ENCODE measurements at regions not wholly inside any gene's neighbourhood (a gene's known extent, or its start where the extent isn't known, plus 50 kb on each side); places are given as distances from the start of the nearest gene placed in this dataset.

DNA sequence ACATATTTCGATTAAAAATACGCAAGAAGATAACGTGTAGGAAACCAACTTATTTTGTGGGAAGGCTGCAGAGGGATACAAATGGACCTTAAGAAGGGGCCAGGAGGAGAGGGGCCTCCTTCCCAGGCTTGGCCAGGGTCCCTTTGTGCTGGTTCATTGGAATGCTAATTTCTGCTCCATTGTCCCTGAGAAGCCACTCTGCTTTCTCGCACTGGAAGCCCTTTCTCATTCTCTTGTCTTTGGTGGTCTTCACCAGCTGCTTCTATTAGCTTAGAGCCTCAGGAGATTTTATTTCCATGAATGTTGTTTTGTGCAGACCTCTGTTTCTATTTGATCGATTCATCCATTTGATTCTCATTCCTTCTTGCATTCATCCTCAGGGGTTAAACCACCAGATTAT lies 325.4 kb downstream of the TMEM38B start:
- DNase-seq (ENCODE audit: low spot score), result no peak
- CTCF ChIA-PET (ENCODE audit: unreplicated experiment), result no interaction called here
- TF ChIP-seq EZH2phosphoT487 (IDR thresholded peaks at IDR 0.05; ENCODE audit: borderline replicate concordance, low read depth, low read length), result no peak
- TF ChIP-seq, protein P1, sequence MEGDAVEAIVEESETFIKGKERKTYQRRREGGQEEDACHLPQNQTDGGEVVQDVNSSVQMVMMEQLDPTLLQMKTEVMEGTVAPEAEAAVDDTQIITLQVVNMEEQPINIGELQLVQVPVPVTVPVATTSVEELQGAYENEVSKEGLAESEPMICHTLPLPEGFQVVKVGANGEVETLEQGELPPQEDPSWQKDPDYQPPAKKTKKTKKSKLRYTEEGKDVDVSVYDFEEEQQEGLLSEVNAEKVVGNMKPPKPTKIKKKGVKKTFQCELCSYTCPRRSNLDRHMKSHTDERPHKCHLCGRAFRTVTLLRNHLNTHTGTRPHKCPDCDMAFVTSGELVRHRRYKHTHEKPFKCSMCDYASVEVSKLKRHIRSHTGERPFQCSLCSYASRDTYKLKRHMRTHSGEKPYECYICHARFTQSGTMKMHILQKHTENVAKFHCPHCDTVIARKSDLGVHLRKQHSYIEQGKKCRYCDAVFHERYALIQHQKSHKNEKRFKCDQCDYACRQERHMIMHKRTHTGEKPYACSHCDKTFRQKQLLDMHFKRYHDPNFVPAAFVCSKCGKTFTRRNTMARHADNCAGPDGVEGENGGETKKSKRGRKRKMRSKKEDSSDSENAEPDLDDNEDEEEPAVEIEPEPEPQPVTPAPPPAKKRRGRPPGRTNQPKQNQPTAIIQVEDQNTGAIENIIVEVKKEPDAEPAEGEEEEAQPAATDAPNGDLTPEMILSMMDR (conservative IDR thresholded peaks at IDR 0.05; ENCODE audit: low read length), result no peak
- Histone ChIP-seq H3K9me2 (ENCODE audit: insufficient read depth, low read length) (no peaks in the 10 kb centered on the region), H3K9me3 (ENCODE audit: low read length) (no peaks in the 10 kb centered on the region), H3K79me2 (ENCODE audit: insufficient read depth, low read depth, low read length) (no peaks in the 10 kb centered on the region), H2AFZ (ENCODE audit: low read length) (no peak overlapping the region), H3K36me3 (ENCODE audit: insufficient read depth, low read length) (no peaks in the 10 kb centered on the region), H3K4me2 (ENCODE audit: low read length) (no peak overlapping the region), H3K4me1 (ENCODE audit: insufficient read depth, low read length, poor library complexity, severe bottlenecking) (no peaks in the 10 kb centered on the region), H3K27ac (ENCODE audit: low read depth, low read length, poor library complexity, severe bottlenecking) (no peak overlapping the region), H3K4me3 (ENCODE audit: low read depth, low read length, poor library complexity, severe bottlenecking) (no peak overlapping the region), H4K20me1 (ENCODE audit: insufficient read depth, low read length) (no peaks in the 10 kb centered on the region)
- intact Hi-C loops (cut with micrococcal nuclease; ENCODE audit: unreplicated experiment), result no loop called here
- POLR2A ChIA-PET, result no interaction called here
- BruUV-seq (replicated peaks), result no TSS peak

DNA sequence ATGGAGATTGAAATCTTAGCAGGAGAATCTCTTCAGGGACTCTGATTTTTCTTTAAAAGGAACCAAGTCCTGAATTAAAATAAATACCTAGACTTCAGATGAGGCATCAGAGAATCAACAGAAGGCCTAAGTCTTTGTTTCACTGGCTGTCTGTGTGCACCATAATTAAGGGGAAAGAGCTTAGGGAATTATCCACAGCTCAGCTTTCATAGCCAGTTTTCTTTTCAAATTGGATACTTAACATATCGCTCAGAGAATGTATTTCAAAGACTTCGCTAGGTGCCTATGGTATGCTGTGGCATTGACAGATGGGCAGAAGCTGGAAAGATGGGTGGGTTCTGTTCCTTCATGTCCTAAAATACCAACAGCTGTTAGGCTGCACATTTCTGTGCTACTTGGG lies 325.8 kb downstream of the TMEM38B start:
- Histone ChIP-seq H3K4me1 (ENCODE audit: insufficient read depth, low read length, poor library complexity, severe bottlenecking) (no peaks in the 10 kb centered on the region), H3K79me2 (ENCODE audit: insufficient read depth, low read depth, low read length) (no peaks in the 10 kb centered on the region), H3K9me3 (ENCODE audit: low read length) (no peaks in the 10 kb centered on the region), H2AFZ (ENCODE audit: low read length) (no peak overlapping the region), H3K36me3 (ENCODE audit: insufficient read depth, low read length) (no peaks in the 10 kb centered on the region), H3K4me3 (ENCODE audit: low read depth, low read length, poor library complexity, severe bottlenecking) (no peak overlapping the region), H3K4me2 (ENCODE audit: low read length) (no peak overlapping the region), H4K20me1 (ENCODE audit: insufficient read depth, low read length) (no peaks in the 10 kb centered on the region), H3K9me2 (ENCODE audit: insufficient read depth, low read length) (no peaks in the 10 kb centered on the region), H3K27ac (ENCODE audit: low read depth, low read length, poor library complexity, severe bottlenecking) (no peak overlapping the region)
- BruUV-seq (replicated peaks), result no TSS peak
- DNase-seq (ENCODE audit: low spot score), result no peak
- intact Hi-C loops (cut with micrococcal nuclease; ENCODE audit: unreplicated experiment), result no loop called here
- CTCF ChIA-PET (ENCODE audit: unreplicated experiment), result no interaction called here
- POLR2A ChIA-PET, result no interaction called here
- TF ChIP-seq, protein P1 (conservative IDR thresholded peaks at IDR 0.05; ENCODE audit: low read length), result no peak
- TF ChIP-seq EZH2phosphoT487 (IDR thresholded peaks at IDR 0.05; ENCODE audit: borderline replicate concordance, low read depth, low read length), result no peak

DNA sequence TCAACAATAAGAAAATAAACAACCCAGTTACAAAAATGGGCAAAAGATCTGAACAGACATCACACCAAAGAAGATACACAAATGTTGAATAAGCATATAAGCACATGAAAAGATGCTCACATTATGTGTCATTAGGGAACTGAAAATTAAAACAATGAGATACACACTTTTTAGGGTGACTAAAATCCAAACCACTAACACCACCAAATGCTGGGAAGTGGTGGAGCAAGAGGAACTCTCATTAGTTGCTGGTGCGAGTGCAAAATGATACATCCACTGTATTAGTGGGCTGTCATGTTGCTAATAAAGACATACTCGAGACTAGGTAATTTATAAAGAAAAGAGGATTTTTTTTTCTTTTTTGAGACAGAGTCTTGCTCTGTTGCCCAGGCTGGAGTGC lies 329.1 kb downstream of the TMEM38B start:
- BruUV-seq (replicated peaks), result no TSS peak
- Histone ChIP-seq H3K79me2 (ENCODE audit: insufficient read depth, low read depth, low read length) (no peaks in the 10 kb centered on the region), H3K4me2 (ENCODE audit: low read length) (no peak overlapping the region), H3K36me3 (ENCODE audit: insufficient read depth, low read length) (no peaks in the 10 kb centered on the region), H3K9me2 (ENCODE audit: insufficient read depth, low read length) (no peaks in the 10 kb centered on the region), H3K4me1 (ENCODE audit: insufficient read depth, low read length, poor library complexity, severe bottlenecking) (no peaks in the 10 kb centered on the region), H2AFZ (ENCODE audit: low read length) (no peak overlapping the region), H3K27ac (ENCODE audit: low read depth, low read length, poor library complexity, severe bottlenecking) (no peak overlapping the region), H3K9me3 (ENCODE audit: low read length) (no peaks in the 10 kb centered on the region), H3K4me3 (ENCODE audit: low read depth, low read length, poor library complexity, severe bottlenecking) (no peak overlapping the region), H4K20me1 (ENCODE audit: insufficient read depth, low read length) (no peaks in the 10 kb centered on the region)
- ChIA-PET POLR2A (no interaction called here), CTCF (ENCODE audit: unreplicated experiment) (no interaction called here)
- no peak for TF ChIP-seq EZH2phosphoT487 (IDR thresholded peaks at IDR 0.05; ENCODE audit: borderline replicate concordance, low read depth, low read length)
- TF ChIP-seq, protein P1 (conservative IDR thresholded peaks at IDR 0.05; ENCODE audit: low read length), result no peak
- no peak for DNase-seq (ENCODE audit: low spot score)
- intact Hi-C loops (cut with micrococcal nuclease; ENCODE audit: unreplicated experiment), result no loop called here
